Ishikawa (cell line): ENCODE measurements at regions not wholly inside any gene's neighbourhood (a gene's known extent, or its start where the extent isn't known, plus 50 kb on each side); places are given as distances from the start of the nearest gene placed in this dataset.

ENCODE experiments used
- CEBPB ChIP-seq: IDR thresholded peaks from 2 replicates; pipeline ENCODE4 v1.6.1; 2012
- CREB1 ChIP-seq: IDR thresholded peaks from 2 replicates; pipeline ENCODE4 v1.6.1; 2012; ENCODE audit warnings: low read depth
- EGR1 ChIP-seq: IDR thresholded peaks from 2 replicates; pipeline ENCODE4 v1.6.1; 2012
- EP300 ChIP-seq: IDR thresholded peaks from 2 replicates; pipeline ENCODE4 v1.6.1; 2012; ENCODE audit warnings: borderline replicate concordance
- FOXM1 ChIP-seq: IDR thresholded peaks from 2 replicates; pipeline ENCODE4 v1.6.1; 2012; ENCODE audit warnings: low read depth, borderline replicate concordance
- NFIC ChIP-seq: IDR thresholded peaks from 2 replicates; pipeline ENCODE4 v1.6.1; 2012
- RAD21 ChIP-seq: IDR thresholded peaks from 2 replicates; pipeline ENCODE4 v1.6.1; 2012; ENCODE audit warnings: low read depth
- TAF1 ChIP-seq: IDR thresholded peaks from 2 replicates; pipeline ENCODE4 v1.6.1; 2012; ENCODE audit warnings: low read depth, mild to moderate bottlenecking
- TCF12 ChIP-seq: IDR thresholded peaks from 2 replicates; pipeline ENCODE4 v1.6.1; 2012; ENCODE audit warnings: low read depth
- TEAD4 ChIP-seq: IDR thresholded peaks from 2 replicates; pipeline ENCODE4 v1.6.1; 2012
- YY1 ChIP-seq: IDR thresholded peaks from 2 replicates; pipeline ENCODE4 v1.6.1; 2012; ENCODE audit warnings: low read depth
- ZBTB7A ChIP-seq: IDR thresholded peaks from 2 replicates; pipeline ENCODE4 v1.6.1; 2012; ENCODE audit warnings: low read depth
- TF ChIP-seq, protein P1 (sequence below): IDR thresholded peaks from 2 replicates; pipeline ENCODE4 v1.6.1; 2012
- TF ChIP-seq, protein P2 (sequence below): IDR thresholded peaks from 2 replicates; pipeline ENCODE4 v1.6.1; 2012; ENCODE audit warnings: low read depth, mild to moderate bottlenecking
- TF ChIP-seq, protein P3 (sequence below): IDR thresholded peaks from 2 replicates; pipeline ENCODE4 v1.6.1; 2012

DNA sequence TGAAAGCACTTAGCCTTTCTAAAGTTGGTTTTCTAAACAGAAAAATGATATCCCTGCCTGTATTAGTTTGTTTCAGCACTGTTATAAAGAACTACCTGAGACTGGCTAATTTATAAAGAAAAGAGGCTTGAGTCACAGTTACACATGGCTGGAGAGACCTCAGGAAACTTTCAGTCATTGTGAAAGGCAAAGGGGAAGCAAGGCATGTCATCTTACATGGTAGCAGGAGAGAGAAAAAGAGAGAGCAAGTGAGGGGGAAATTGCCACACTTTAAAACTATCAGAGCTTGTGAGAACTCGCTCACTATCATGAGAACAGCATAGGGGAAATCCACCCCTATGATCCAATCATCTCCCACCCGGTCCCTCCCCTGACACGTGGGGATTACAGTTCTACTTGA lies 64.9 kb downstream of the FAM170A start:
- TF ChIP-seq TAF1 (no peak), TEAD4 (no peak), EGR1 (no peak), RAD21 (no peak), CEBPB (no peak), FOXM1 (no peak), CREB1 (no peak)
- TF ChIP-seq, protein P1, sequence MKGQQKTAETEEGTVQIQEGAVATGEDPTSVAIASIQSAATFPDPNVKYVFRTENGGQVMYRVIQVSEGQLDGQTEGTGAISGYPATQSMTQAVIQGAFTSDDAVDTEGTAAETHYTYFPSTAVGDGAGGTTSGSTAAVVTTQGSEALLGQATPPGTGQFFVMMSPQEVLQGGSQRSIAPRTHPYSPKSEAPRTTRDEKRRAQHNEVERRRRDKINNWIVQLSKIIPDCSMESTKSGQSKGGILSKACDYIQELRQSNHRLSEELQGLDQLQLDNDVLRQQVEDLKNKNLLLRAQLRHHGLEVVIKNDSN = no peak
- TF ChIP-seq, protein P2, sequence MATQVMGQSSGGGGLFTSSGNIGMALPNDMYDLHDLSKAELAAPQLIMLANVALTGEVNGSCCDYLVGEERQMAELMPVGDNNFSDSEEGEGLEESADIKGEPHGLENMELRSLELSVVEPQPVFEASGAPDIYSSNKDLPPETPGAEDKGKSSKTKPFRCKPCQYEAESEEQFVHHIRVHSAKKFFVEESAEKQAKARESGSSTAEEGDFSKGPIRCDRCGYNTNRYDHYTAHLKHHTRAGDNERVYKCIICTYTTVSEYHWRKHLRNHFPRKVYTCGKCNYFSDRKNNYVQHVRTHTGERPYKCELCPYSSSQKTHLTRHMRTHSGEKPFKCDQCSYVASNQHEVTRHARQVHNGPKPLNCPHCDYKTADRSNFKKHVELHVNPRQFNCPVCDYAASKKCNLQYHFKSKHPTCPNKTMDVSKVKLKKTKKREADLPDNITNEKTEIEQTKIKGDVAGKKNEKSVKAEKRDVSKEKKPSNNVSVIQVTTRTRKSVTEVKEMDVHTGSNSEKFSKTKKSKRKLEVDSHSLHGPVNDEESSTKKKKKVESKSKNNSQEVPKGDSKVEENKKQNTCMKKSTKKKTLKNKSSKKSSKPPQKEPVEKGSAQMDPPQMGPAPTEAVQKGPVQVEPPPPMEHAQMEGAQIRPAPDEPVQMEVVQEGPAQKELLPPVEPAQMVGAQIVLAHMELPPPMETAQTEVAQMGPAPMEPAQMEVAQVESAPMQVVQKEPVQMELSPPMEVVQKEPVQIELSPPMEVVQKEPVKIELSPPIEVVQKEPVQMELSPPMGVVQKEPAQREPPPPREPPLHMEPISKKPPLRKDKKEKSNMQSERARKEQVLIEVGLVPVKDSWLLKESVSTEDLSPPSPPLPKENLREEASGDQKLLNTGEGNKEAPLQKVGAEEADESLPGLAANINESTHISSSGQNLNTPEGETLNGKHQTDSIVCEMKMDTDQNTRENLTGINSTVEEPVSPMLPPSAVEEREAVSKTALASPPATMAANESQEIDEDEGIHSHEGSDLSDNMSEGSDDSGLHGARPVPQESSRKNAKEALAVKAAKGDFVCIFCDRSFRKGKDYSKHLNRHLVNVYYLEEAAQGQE = no peak

DNA sequence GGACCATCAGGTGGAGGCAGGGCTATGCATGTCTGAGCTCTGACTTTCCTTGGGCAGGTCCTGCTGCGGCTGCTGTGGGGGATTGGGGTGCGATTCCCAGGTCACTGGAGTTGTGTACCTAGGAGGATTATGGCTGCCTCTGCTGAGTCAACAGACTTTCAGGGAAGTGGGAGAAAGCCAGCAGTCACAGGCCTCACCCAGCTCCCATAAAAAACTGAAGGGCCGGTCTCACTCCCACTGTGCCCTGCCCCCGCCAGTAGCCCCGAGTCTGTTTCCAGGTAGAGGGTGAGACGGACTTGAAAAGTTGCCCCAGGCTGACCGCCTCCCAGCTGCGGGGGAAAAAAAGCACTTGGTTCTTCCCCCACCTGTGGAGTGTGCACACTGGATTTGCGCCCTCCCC lies 76.7 kb downstream of the FAM170A start:
- no peak for TF ChIP-seq CEBPB
- TF ChIP-seq, protein P2 = no peak
- TF ChIP-seq NFIC = no peak
- TF ChIP-seq TAF1 = no peak
- no peak for TF ChIP-seq TEAD4
- TF ChIP-seq EGR1 = no peak
- TF ChIP-seq, protein P3, sequence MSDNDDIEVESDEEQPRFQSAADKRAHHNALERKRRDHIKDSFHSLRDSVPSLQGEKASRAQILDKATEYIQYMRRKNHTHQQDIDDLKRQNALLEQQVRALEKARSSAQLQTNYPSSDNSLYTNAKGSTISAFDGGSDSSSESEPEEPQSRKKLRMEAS = no peak
- TF ChIP-seq, protein P1 = no peak
- no peak for TF ChIP-seq FOXM1
- no peak for TF ChIP-seq EP300
- no peak for TF ChIP-seq TCF12
- no peak for TF ChIP-seq CREB1
- no peak for TF ChIP-seq ZBTB7A
- TF ChIP-seq YY1 = no peak
- TF ChIP-seq RAD21 = no peak

DNA sequence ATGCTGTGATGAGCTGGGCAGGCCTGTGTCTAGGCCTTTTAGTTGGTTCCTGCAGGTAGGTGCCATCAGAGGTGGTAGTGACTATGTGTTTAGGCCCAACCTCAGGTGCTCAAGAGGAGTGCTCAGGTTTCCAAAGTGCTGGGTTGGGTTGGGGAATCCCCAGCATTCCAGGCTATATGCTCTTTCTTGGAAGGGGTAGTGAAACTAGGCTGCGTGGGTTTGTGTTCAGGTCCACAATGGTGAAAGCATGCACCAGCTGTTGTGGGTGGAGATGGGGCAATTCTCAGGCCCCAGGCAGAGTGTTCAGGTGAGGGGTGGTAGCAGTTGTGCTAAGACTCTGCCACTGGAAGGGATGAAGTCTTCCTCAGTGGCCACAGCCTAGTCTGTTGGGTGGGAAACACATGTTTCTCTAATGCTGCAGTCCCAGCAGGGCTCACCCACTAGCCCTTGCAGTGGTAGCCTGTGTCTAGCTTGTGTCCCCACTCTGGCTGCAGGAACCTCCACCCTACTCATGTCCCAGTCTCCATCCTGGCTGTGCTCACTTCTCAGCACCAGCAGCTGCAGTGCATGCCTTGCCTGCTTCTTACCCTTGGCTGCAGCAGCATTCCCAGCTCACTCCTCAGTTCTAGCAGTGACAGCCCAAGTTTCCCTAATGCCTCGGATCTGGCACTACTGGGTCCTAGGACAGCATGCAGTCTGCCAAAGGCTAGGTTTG lies 78.9 kb downstream of the FAM170A start:
- TF ChIP-seq ZBTB7A = no peak

DNA sequence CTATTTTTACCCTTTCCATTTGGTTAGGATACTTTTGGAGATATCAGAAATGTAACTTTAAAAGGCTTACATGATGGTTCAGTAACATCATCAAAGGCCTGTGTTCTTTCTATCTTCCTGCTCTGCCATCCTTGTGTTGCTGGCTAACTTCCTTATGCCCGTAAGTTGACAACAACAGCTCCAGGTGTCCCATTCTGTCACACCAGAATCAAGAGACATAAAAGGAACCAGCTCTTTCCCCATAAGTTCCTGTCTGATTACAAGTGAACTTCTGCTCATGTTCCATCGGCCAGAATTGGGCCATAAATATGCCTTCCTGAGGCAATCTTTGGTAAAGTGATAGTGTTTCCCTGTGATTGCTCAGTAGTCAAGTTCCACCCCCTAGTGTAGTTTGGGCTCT lies 92.4 kb downstream of the FAM170A start:
- TF ChIP-seq RAD21 (no peak), TCF12 (no peak), EGR1 (no peak), TAF1 (no peak), ZBTB7A (no peak), NFIC (no peak), FOXM1 (no peak), YY1 (no peak), TEAD4 (no peak), CREB1 (no peak), CEBPB (no peak), EP300 (no peak)
- TF ChIP-seq, protein P3 = no peak
- TF ChIP-seq, protein P1 = no peak
- TF ChIP-seq, protein P2 = no peak
